ENCODE measurements at regions not wholly inside any gene's neighbourhood (a gene's known extent, or its start where the extent isn't known, plus 50 kb on each side); places are given as distances from the start of the nearest gene placed in this dataset.
A peak's percentile ranks its signal among the peaks of the same experiment; 100 is the strongest.
"Not testable (repeated sequence)": the region's sequence is repeated elsewhere in the genome, so short reads cannot be mapped to it uniquely, and the experiment has no call there.

DNA sequence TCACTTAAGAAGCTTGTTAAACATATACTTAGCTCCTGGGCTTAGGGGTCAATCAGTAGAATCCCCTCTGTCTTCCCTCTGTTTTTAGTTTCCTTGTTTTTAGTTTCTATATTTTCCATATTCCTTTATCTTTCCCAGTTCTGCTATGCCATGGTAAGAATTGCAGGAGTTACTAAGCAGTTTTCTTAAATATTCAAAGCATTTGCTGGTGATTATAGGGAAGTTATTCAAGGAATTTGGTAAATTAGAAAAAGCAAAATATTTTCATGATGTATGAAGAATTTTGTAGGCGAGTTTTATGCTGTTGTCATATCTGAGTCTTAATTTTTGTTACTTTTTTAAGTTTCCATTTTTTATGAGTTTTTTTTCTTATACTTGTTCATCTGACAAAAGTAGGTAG is 91.6 kb upstream of the NUDT6 start:
- no peak overlapping the region for H3K4me3 Mint-ChIP-seq
- ATAC-seq (replicated peaks) = no peak
- H3K9me3 Mint-ChIP-seq = peaks cover 3% of the 10 kb centered on the region
- peaks cover under 1% of the 10 kb centered on the region for H3K36me3 Mint-ChIP-seq (ENCODE audit: low read depth)
- no peak overlapping the region for H3K27ac Mint-ChIP-seq
- H3K4me1 Mint-ChIP-seq = no peaks in the 10 kb centered on the region
- H3K27me3 Mint-ChIP-seq = no peaks in the 10 kb centered on the region

DNA sequence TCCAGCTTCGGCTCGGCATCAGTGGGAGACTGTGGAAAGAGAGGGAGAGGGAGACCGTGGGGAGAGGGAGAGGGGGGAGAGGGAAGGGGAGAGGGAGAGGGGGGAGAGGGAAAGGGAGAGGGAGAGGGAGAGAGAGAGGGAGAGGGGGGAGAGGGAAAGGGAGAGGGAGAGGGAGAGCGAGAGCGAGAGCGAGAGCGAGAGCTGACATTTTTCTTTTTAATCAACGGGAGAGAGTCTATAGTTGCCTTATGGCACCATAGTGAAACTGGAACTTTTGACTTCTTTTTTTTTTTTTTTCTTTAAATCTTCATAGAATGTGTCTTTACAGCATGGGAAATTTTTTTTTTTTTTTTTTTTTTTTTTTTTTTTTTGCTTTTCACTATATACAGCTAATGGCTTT is 94.7 kb upstream of the NUDT6 start:
- no peak for ATAC-seq (replicated peaks)
- no peak overlapping the region for H3K27ac Mint-ChIP-seq
- H3K4me3 Mint-ChIP-seq = no peak overlapping the region
- no peaks in the 10 kb centered on the region for H3K4me1 Mint-ChIP-seq
- no peaks in the 10 kb centered on the region for H3K27me3 Mint-ChIP-seq
- no peaks in the 10 kb centered on the region for H3K9me3 Mint-ChIP-seq
- peaks cover 14% of the 10 kb centered on the region for H3K36me3 Mint-ChIP-seq (ENCODE audit: low read depth)

- Mint-ChIP-seq H3K27me3 (no peaks in the 10 kb centered on the region), H3K4me3 (no peak overlapping the region), H3K4me1 (no peaks in the 10 kb centered on the region), H3K36me3 (ENCODE audit: low read depth) (peaks cover 14% of the 10 kb centered on the region), H3K9me3 (no peaks in the 10 kb centered on the region), H3K27ac (no peak overlapping the region)
- ATAC-seq (replicated peaks) = no peak
These were observed 95.4 kb upstream of the NUDT6 start for GRCh38 chr4:123017636-123018395.

GRCh38 chr4:123018396-123018775 is 96.0 kb upstream of the NUDT6 start:
- no peak for ATAC-seq (replicated peaks)

DNA sequence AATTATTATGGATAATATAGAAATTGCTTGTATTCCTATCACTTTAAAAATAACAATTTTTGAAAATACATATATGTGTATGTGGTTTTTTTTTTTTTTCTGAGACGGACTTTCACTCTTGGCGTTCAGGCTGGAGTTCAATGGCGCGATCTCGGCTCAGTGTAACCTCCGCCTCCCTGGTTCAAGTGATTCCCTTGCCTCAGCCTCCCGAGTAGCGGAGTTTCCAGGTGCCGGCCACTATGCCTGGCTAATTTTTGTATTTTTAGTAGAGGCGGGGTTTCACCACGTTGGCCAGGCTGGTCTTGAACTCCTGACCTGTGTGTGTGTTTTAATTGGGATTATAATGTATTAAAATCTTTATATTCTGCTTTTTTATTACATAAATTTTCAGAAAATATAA is 97.9 kb upstream of the NUDT6 start:
- H3K27me3 Mint-ChIP-seq = no peaks in the 10 kb centered on the region
- H3K9me3 Mint-ChIP-seq = no peaks in the 10 kb centered on the region
- peaks cover 14% of the 10 kb centered on the region for H3K36me3 Mint-ChIP-seq (ENCODE audit: low read depth)
- no peak for ATAC-seq (replicated peaks)
- no peaks in the 10 kb centered on the region for H3K4me1 Mint-ChIP-seq
- H3K27ac Mint-ChIP-seq = no peak overlapping the region
- H3K4me3 Mint-ChIP-seq = no peak overlapping the region

More at GRCh38 chr4:123018396-123018775, 96.0 kb upstream of the NUDT6 start:
- Mint-ChIP-seq H3K27ac (no peak overlapping the region), H3K9me3 (no peaks in the 10 kb centered on the region), H3K4me1 (no peaks in the 10 kb centered on the region), H3K4me3 (no peak overlapping the region), H3K36me3 (ENCODE audit: low read depth) (peaks cover 14% of the 10 kb centered on the region), H3K27me3 (no peaks in the 10 kb centered on the region)

- H3K4me1 Mint-ChIP-seq = peaks cover 6% of the 10 kb centered on the region
- no peak overlapping the region for H3K4me3 Mint-ChIP-seq
- H3K27me3 Mint-ChIP-seq = no peaks in the 10 kb centered on the region
- peaks cover 26% of the 10 kb centered on the region for H3K36me3 Mint-ChIP-seq (ENCODE audit: low read depth)
- no peak for ATAC-seq (replicated peaks)
- no peaks in the 10 kb centered on the region for H3K9me3 Mint-ChIP-seq
- H3K27ac Mint-ChIP-seq = no peak overlapping the region
These were observed 101.2 kb upstream of the NUDT6 start for GRCh38 chr4:123023647-123024046.

DNA sequence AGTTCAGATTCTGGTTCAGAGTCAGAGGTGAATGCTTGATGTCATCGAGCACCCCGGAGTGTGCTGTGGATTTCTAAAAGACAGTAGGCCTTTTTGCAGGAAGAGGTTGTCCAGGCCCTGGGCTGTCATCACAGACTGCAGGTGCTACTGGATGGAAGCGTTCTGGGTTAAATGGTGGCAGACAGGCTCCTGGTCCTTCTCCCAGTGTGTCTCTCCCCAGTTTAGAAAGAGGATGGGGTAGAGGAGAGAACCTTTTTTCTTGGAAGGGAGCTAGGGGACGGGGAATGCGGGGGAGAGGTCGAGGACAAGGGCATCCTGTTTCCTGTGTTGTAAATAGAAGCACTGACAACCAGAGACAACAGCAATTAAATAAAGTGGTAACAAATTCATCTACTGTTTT is 102.3 kb upstream of the NUDT6 start:
- Mint-ChIP-seq H3K9me3 (no peaks in the 10 kb centered on the region), H3K27ac (no peak overlapping the region), H3K4me1 (peaks cover 6% of the 10 kb centered on the region), H3K4me3 (no peak overlapping the region), H3K36me3 (ENCODE audit: low read depth) (peaks cover 33% of the 10 kb centered on the region), H3K27me3 (no peaks in the 10 kb centered on the region)
- ATAC-seq (replicated peaks) = no peak

GRCh38 chr4:123025398-123025797 is 103.0 kb upstream of the NUDT6 start:
- no peaks in the 10 kb centered on the region for H3K27me3 Mint-ChIP-seq
- no peak overlapping the region for H3K27ac Mint-ChIP-seq
- ATAC-seq (replicated peaks) = no peak
- peaks cover 35% of the 10 kb centered on the region for H3K36me3 Mint-ChIP-seq (ENCODE audit: low read depth)
- no peak overlapping the region for H3K4me3 Mint-ChIP-seq
- peaks cover 6% of the 10 kb centered on the region for H3K4me1 Mint-ChIP-seq
- H3K9me3 Mint-ChIP-seq = no peaks in the 10 kb centered on the region

GRCh38 chr4:123026015-123026414 is 103.6 kb upstream of the NUDT6 start:
- H3K4me3 Mint-ChIP-seq; H3K4me1 Mint-ChIP-seq; H3K27me3 Mint-ChIP-seq; H3K9me3 Mint-ChIP-seq; H3K27ac Mint-ChIP-seq; ATAC-seq (replicated peaks): not testable (repeated sequence)
- peaks cover 38% of the 10 kb centered on the region for H3K36me3 Mint-ChIP-seq (ENCODE audit: low read depth)

GRCh38 chr4:123031664-123032063 is 109.3 kb upstream of the NUDT6 start:
- H3K4me1 Mint-ChIP-seq = no peaks in the 10 kb centered on the region

DNA sequence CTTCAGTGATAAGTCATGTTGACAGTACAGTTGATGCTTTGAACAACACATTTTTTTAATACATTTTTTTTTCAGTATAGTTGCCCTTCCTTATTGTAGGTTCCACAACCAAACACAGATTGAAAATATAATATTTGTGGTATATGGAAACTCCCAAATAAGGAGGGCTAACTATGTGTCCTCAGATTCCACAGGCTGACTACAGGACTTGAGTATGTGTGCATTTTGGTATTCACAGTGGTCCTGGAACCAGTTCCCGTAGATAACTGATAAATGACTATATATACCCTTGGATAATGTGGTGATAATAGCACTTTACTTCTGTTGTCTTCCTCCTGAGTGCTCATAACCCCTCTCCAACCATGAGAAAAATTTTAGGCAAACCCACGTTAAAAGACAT is 111.6 kb upstream of the NUDT6 start:
- peaks cover 32% of the 10 kb centered on the region for H3K36me3 Mint-ChIP-seq (ENCODE audit: low read depth)
- H3K9me3 Mint-ChIP-seq = no peaks in the 10 kb centered on the region
- H3K27me3 Mint-ChIP-seq = no peaks in the 10 kb centered on the region
- no peaks in the 10 kb centered on the region for H3K4me1 Mint-ChIP-seq
- H3K27ac Mint-ChIP-seq = no peak overlapping the region
- no peak for ATAC-seq (replicated peaks)
- no peak overlapping the region for H3K4me3 Mint-ChIP-seq

More at GRCh38 chr4:123031664-123032063, 109.3 kb upstream of the NUDT6 start:
- Mint-ChIP-seq H3K27me3 (no peaks in the 10 kb centered on the region), H3K4me3 (no peak overlapping the region), H3K9me3 (no peaks in the 10 kb centered on the region), H3K36me3 (ENCODE audit: low read depth) (peaks cover 40% of the 10 kb centered on the region), H3K27ac (no peak overlapping the region)
- no peak for ATAC-seq (replicated peaks)

- no peak overlapping the region for H3K4me3 Mint-ChIP-seq
- H3K36me3 Mint-ChIP-seq (ENCODE audit: low read depth) = peaks cover 22% of the 10 kb centered on the region
- H3K27me3 Mint-ChIP-seq = no peaks in the 10 kb centered on the region
- no peaks in the 10 kb centered on the region for H3K9me3 Mint-ChIP-seq
- H3K4me1 Mint-ChIP-seq = no peaks in the 10 kb centered on the region
- H3K27ac Mint-ChIP-seq = no peak overlapping the region
- ATAC-seq (replicated peaks) = no peak
These were observed 112.8 kb upstream of the NUDT6 start for GRCh38 chr4:123035239-123035638.

DNA sequence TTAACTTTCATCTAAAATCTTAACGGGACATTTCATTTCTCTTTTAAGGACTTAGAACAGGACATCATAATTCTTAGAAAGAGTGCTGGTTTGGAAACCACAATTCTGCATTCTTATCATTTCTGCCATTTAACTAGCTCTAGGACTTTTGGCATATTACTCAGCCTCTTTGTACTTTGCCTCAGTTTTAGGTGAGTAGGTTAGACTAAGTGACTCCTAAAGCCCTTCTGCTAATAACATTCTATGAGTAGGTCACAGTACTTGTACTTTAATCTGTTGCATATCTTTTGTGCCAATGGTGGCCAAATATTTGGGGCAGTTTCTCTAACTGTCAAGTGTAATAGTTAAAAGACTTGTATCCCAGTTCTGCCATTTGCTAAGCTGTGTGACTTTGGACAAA is 115.4 kb upstream of the NUDT6 start:
- Mint-ChIP-seq H3K27ac (no peak overlapping the region), H3K36me3 (ENCODE audit: low read depth) (peaks cover 24% of the 10 kb centered on the region), H3K4me3 (no peak overlapping the region), H3K27me3 (no peaks in the 10 kb centered on the region), H3K4me1 (no peaks in the 10 kb centered on the region), H3K9me3 (peaks cover 6% of the 10 kb centered on the region)
- ATAC-seq (replicated peaks) = peak; percentile 64

DNA sequence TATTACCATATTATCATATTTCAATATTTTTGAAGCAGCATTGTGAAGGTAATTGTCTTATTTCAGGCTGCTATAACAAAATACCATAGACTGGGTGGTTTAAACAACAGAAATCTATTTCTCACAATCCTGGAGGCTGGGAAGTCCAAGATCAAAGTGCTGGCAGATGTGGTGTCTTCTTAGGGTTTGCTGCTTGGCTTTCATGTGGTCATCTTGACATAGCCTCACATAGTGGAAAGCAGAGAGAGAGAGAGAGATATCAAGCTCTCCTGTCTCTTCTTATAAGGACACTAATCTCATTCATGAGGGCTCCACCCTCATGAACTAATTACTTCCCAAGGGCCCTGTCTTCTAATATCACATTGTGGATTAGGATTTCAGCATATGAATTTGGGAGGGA is 119.7 kb upstream of the NUDT6 start:
- no peak overlapping the region for H3K4me3 Mint-ChIP-seq
- H3K27ac Mint-ChIP-seq = no peak overlapping the region
- no peak for ATAC-seq (replicated peaks)
- peaks cover 17% of the 10 kb centered on the region for H3K9me3 Mint-ChIP-seq
- H3K27me3 Mint-ChIP-seq = no peaks in the 10 kb centered on the region
- peaks cover 55% of the 10 kb centered on the region for H3K36me3 Mint-ChIP-seq (ENCODE audit: low read depth)
- H3K4me1 Mint-ChIP-seq = no peaks in the 10 kb centered on the region

- no peak overlapping the region for H3K27ac Mint-ChIP-seq
- H3K4me3 Mint-ChIP-seq = no peak overlapping the region
- ATAC-seq (replicated peaks) = no peak
- no peaks in the 10 kb centered on the region for H3K27me3 Mint-ChIP-seq
- peaks cover 22% of the 10 kb centered on the region for H3K9me3 Mint-ChIP-seq
- peaks cover 61% of the 10 kb centered on the region for H3K36me3 Mint-ChIP-seq (ENCODE audit: low read depth)
- no peaks in the 10 kb centered on the region for H3K4me1 Mint-ChIP-seq
These were observed 120.6 kb upstream of the NUDT6 start for GRCh38 chr4:123043013-123043412.
